HepG2 (cell line): ENCODE measurements at regions not wholly inside any gene's neighbourhood (a gene's known extent, or its start where the extent isn't known, plus 50 kb on each side); places are given as distances from the start of the nearest gene placed in this dataset.

Experiments used
- ATAC-seq: fragments of 200-7000 bp; cut with Tn5 transposase; 3 replicates; pipeline ENCODE4 v1.9.1; 2020; ENCODE audit warnings: mild to moderate bottlenecking, moderate library complexity
- BruUV-seq: library from RNA; stranded (reverse); fragments of 400-500 nt; replicated peaks from 2 replicates; lab custom pipeline; 2021; lab: Mats Ljungman, UMichigan
- CTCF ChIA-PET: fragments of 300-600 bp; formaldehyde crosslinking; extraction: SDS; loops from one replicate; lab custom pipeline; 2021; ENCODE audit warnings: low total read pairs, inconsistent platforms, low intra/inter-chr PET ratio; lab: Yijun Ruan, JAX
- POLR2A ChIA-PET: fragments of 350-600 bp; sonication (Branson Sonifier 250); formaldehyde crosslinking; loops from one replicate; lab custom pipeline; 2020; ENCODE audit warnings: antibody characterized with exemption, inconsistent platforms; lab: Yijun Ruan, JAX
- DNase-seq: peaks from one replicate; pipeline ENCODE4 v3.0.0-alpha.2; 2015; ENCODE audit warnings: low spot score
- FAIRE-seq: peaks from 3 replicates; lab custom pipeline; 2011; peaks lifted over from hg19 to GRCh38; lab: Jason Lieb, UNC
- H2AFZ ChIP-seq: one replicate; pipeline ENCODE4 v1.6.1; 2011; ENCODE audit warnings: low read length, inconsistent platforms
- H3K27ac ChIP-seq: fragments of 300-600 bp; 3 replicates; pipeline ENCODE4 v1.8.0; 2011; ENCODE audit warnings: mixed run types, mild to moderate bottlenecking, mixed read lengths, low read length, inconsistent platforms; ENCODE audit not compliant: insufficient read depth; ENCODE audit errors: extremely low read length
- H3K27me3 ChIP-seq, 2 experiments: fragments of 200-600 bp in 1 of 2; 2 replicates in 1 of 2; 3 replicates in 1 of 2; pipeline versions ENCODE4 v1.6.0 to v1.8.0; 2011; ENCODE audit warnings: low read length in 2 of 2, mild to moderate bottlenecking in 2 of 2, moderate library complexity in 2 of 2, inconsistent platforms in 1 of 2; ENCODE audit not compliant: insufficient read depth in 2 of 2, control insufficient read depth in 1 of 2
- H3K36me3 ChIP-seq, 2 experiments: fragments of 200-600 bp in 1 of 2; replicated peaks in 1 of 2; 2 replicates in 1 of 2; 3 replicates in 1 of 2; pipeline versions ENCODE4 v1.5.1 to v1.8.0; 2011; ENCODE audit warnings: low read length in 2 of 2, inconsistent platforms in 1 of 2; ENCODE audit not compliant: insufficient read depth in 2 of 2, control insufficient read depth in 1 of 2
- H3K4me1 ChIP-seq: 2 replicates; pipeline ENCODE4 v1.5.1; 2012; ENCODE audit warnings: low read length, inconsistent platforms; ENCODE audit not compliant: insufficient read depth
- H3K4me2 ChIP-seq: 2 replicates; pipeline ENCODE4 v1.6.0; 2011; ENCODE audit warnings: low read depth, low read length, inconsistent platforms
- H3K4me3 ChIP-seq, 3 experiments: fragments of 200-600 bp in 1 of 3; sonication (generic), shearing (Covaris generic) in 1 of 3; replicated peaks in 1 of 3; 2 replicates each; pipeline ENCODE4 v1.5.1; 2011 to 2016; ENCODE audit warnings: low read length in 3 of 3, inconsistent platforms in 2 of 3, low read depth in 2 of 3, mild to moderate bottlenecking in 2 of 3, control low read depth in 1 of 3, mixed read lengths in 1 of 3; ENCODE audit not compliant: insufficient read depth in 1 of 3
- H3K79me2 ChIP-seq: one replicate; pipeline ENCODE4 v1.6.1; 2011; ENCODE audit warnings: low read length, inconsistent platforms; ENCODE audit not compliant: insufficient read depth
- H3K9ac ChIP-seq: 2 replicates; pipeline ENCODE4 v1.6.0; 2011; ENCODE audit warnings: mild to moderate bottlenecking, low read depth, low read length, inconsistent platforms; ENCODE audit not compliant: insufficient read depth
- H3K9me3 ChIP-seq: 2 replicates; pipeline ENCODE4 v1.5.1; 2012; ENCODE audit warnings: mild to moderate bottlenecking, low read length
- H4K20me1 ChIP-seq: 2 replicates; pipeline ENCODE4 v1.6.0; 2011; ENCODE audit warnings: inconsistent platforms, mild to moderate bottlenecking, low read length, moderate library complexity; ENCODE audit not compliant: insufficient read depth
- AGO1 ChIP-seq: fragments of 200-400 bp; formaldehyde crosslinking; IDR thresholded peaks from 2 replicates; pipeline ENCODE4 v1.6.1; 2017; ENCODE audit warnings: mild to moderate bottlenecking, low read depth, low read length, moderate library complexity; ENCODE audit not compliant: poor library complexity, severe bottlenecking
- FOXP1 ChIP-seq, 2 experiments: fragments of 450-650 bp in 1 of 2; IDR thresholded peaks; 2 replicates each; pipeline ENCODE4 v1.6.1; 2017 to 2018; ENCODE audit warnings: antibody characterized with exemption in 1 of 2
- GATAD1 ChIP-seq: IDR thresholded peaks from 2 replicates; pipeline ENCODE4 v1.6.1; 2016; ENCODE audit warnings: missing genetic modification reagents, missing compliant biosample characterization
- HHEX ChIP-seq: IDR thresholded peaks from 2 replicates; pipeline ENCODE4 v1.6.1; 2016; ENCODE audit warnings: control low read depth
- HNF1A ChIP-seq, 2 experiments: sonication (generic) in 1 of 2; formaldehyde crosslinking in 1 of 2; IDR thresholded peaks; 2 replicates each; pipeline versions ENCODE4 v1.4.0 to v1.6.1; 2016 to 2020; ENCODE audit warnings: borderline replicate concordance in 1 of 2, low read depth in 1 of 2, mild to moderate bottlenecking in 1 of 2, missing genetic modification reagents in 1 of 2
- HNRNPK ChIP-seq: fragments of 200-400 bp; formaldehyde crosslinking; IDR thresholded peaks from 2 replicates; pipeline ENCODE4 v1.6.1; 2018; ENCODE audit warnings: low read length, low read depth, moderate library complexity, mild to moderate bottlenecking; ENCODE audit not compliant: poor library complexity, severe bottlenecking
- JUNB ChIP-seq: sonication (generic); formaldehyde crosslinking; IDR thresholded peaks from 2 replicates; pipeline ENCODE4 v1.8.0; 2022; ENCODE audit warnings: missing genetic modification reagents, mild to moderate bottlenecking, borderline replicate concordance
- MAFK ChIP-seq, 2 experiments: IDR thresholded peaks in 1 of 2; conservative IDR thresholded peaks in 1 of 2; 2 replicates each; pipeline ENCODE4 v1.6.1; 2011; ENCODE audit warnings: improper control_type of control experiment in 2 of 2, low read length in 2 of 2
- NFRKB ChIP-seq: fragments of 450-650 bp; IDR thresholded peaks from 2 replicates; pipeline ENCODE4 v1.6.1; 2017
- THRA ChIP-seq: sonication (generic); formaldehyde crosslinking; IDR thresholded peaks from 2 replicates; pipeline ENCODE4 v1.4.0; 2020; ENCODE audit warnings: missing genetic modification reagents, borderline replicate concordance
- ZNF142 ChIP-seq: sonication (generic); formaldehyde crosslinking; IDR thresholded peaks from 2 replicates; pipeline ENCODE4 v1.4.0; 2020; ENCODE audit warnings: missing genetic modification reagents
- ZNF335 ChIP-seq: sonication (generic); formaldehyde crosslinking; IDR thresholded peaks from 2 replicates; pipeline ENCODE4 v1.4.0; 2020; ENCODE audit warnings: missing genetic modification reagents
- ZNF562 ChIP-seq: sonication (generic); formaldehyde crosslinking; IDR thresholded peaks from 2 replicates; pipeline ENCODE4 v1.8.0; 2022; ENCODE audit warnings: missing genetic modification reagents, borderline replicate concordance
- in situ Hi-C: cut with HindIII; loops from 2 replicates; pipeline ENCODE4 v1.10.0; 2017; ENCODE audit warnings: low pct_unique_long_range_greater_than_20kb; ENCODE audit not compliant: extremely low pct_ligation_motif_present
- intact Hi-C: fragments of 100-400 bp; cut with micrococcal nuclease; formaldehyde crosslinking; loops from one replicate; pipeline ENCODE4 v1.10.0; 2022; ENCODE audit not compliant: unreplicated experiment

DNA sequence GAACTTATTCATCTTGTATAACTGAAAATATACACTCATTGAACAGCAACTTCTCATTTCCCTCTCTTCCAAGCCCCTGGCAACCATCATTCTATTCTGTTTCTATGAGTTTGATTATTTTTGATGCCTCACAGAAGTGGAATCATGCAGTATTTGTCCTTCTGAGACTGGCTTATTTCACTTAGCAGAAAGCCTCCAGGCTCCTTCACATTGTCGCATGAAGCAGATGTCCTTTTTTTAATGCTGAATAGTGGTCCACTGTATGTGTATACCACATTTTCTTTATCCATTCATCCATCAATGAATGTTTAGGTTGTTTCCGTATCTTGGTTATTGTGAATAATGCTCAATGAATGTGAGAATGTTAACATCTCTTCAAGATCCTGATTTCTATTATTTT, 238.2 kb upstream of the KLF14 start (continued):
- TF ChIP-seq ZNF335 (CRISPR knock-in tag), result no peak
- no peak for TF ChIP-seq AGO1
- no peak for TF ChIP-seq HHEX
- TF ChIP-seq THRA (CRISPR knock-in tag), result no peak
- TF ChIP-seq GATAD1 (CRISPR knock-in tag), result no peak
- TF ChIP-seq ZNF562 (CRISPR knock-in tag), result no peak
- TF ChIP-seq FOXP1 (IDR thresholded peaks at IDR 0.05), result no peak
- TF ChIP-seq FOXP1 (CRISPR knock-in tag; IDR thresholded peaks at IDR 0.05), result no peak

GRCh38 chr7:130973637-130974036, 239.6 kb upstream of the KLF14 start:
- Histone ChIP-seq H3K27ac (no peak overlapping the region), H4K20me1 (0 out of 2 replicates have a peak, but pooled peaks cover 3% of the 10 kb centered on the region), H3K4me2 (no peak overlapping the region), H3K4me1 (peaks cover 5% of the 10 kb centered on the region; the same call in 1 of the 2 replicates), H2AFZ (no peak overlapping the region), H3K27me3 (no peaks in the 10 kb centered on the region), H3K79me2 (no peaks in the 10 kb centered on the region), H3K36me3 (peaks cover 7 to 11% of the 10 kb centered on the region in 2 experiments; a peak in 3 of 5 replicates), H3K9ac (no peak overlapping the region), H3K9me3 (peaks cover 11% of the 10 kb centered on the region), H3K4me3 (no peak overlapping the region)
- ATAC-seq, result no peak
- in situ Hi-C loops (no loop called here), intact Hi-C loops (no loop called here)
- no peak for DNase-seq
- no peak for FAIRE-seq
- BruUV-seq, result no TSS peak
- POLR2A ChIA-PET, result no interaction called here
- CTCF ChIA-PET, result no interaction called here
- TF ChIP-seq JUNB (CRISPR knock-in tag) (no peak), ZNF142 (CRISPR knock-in tag) (no peak), HNF1A (IDR thresholded peaks at IDR 0.05; ENCODE audit: low read depth) (no peak), HNF1A (CRISPR knock-in tag; IDR thresholded peaks at IDR 0.05; ENCODE audit: borderline replicate concordance) (no peak), NFRKB (no peak), MAFK (conservative IDR thresholded peaks at IDR 0.05 in 1 of 2, IDR thresholded peaks at IDR 0.05 in 1 of 2; ENCODE audit: low read length in 2 of 2) (no peak), HNRNPK (no peak)
